ENCODE measurements at regions not wholly inside any gene's neighbourhood (a gene's known extent, or its start where the extent isn't known, plus 50 kb on each side); places are given as distances from the start of the nearest gene placed in this dataset.

- H3K9me3 ChIP-seq (ENCODE audit: low read length): no peaks in the 10 kb centered on the region
- no peak overlapping the region for H3K4me2 ChIP-seq (ENCODE audit: low read depth, low read length, poor library complexity, severe bottlenecking)
- no peak overlapping the region for H3K27ac ChIP-seq (ENCODE audit: low read length)
- no peak overlapping the region for H2AFZ ChIP-seq (ENCODE audit: low read length)
- H3K79me2 ChIP-seq (ENCODE audit: low read length): no peaks in the 10 kb centered on the region
- H3K36me3 ChIP-seq (ENCODE audit: insufficient read depth, low read length): no peaks in the 10 kb centered on the region
- H3K27me3 ChIP-seq (ENCODE audit: low read length): no peaks in the 10 kb centered on the region
- no peak overlapping the region for H3K4me3 ChIP-seq (ENCODE audit: low read length)
- no peaks in the 10 kb centered on the region for H3K9me2 ChIP-seq (replicated peaks; ENCODE audit: insufficient read depth, low read length)
- no peaks in the 10 kb centered on the region for H4K20me1 ChIP-seq (ENCODE audit: insufficient read depth, low read depth, low read length)
- no peak for DNase-seq
- no peaks in the 10 kb centered on the region for H3K4me1 ChIP-seq (ENCODE audit: low read length)
- no peak overlapping the region for H3K9ac ChIP-seq (ENCODE audit: low read length)
Observed at GRCh38 chr22:49022816-49023160, 804.9 kb downstream of the BRD1 start.

DNA sequence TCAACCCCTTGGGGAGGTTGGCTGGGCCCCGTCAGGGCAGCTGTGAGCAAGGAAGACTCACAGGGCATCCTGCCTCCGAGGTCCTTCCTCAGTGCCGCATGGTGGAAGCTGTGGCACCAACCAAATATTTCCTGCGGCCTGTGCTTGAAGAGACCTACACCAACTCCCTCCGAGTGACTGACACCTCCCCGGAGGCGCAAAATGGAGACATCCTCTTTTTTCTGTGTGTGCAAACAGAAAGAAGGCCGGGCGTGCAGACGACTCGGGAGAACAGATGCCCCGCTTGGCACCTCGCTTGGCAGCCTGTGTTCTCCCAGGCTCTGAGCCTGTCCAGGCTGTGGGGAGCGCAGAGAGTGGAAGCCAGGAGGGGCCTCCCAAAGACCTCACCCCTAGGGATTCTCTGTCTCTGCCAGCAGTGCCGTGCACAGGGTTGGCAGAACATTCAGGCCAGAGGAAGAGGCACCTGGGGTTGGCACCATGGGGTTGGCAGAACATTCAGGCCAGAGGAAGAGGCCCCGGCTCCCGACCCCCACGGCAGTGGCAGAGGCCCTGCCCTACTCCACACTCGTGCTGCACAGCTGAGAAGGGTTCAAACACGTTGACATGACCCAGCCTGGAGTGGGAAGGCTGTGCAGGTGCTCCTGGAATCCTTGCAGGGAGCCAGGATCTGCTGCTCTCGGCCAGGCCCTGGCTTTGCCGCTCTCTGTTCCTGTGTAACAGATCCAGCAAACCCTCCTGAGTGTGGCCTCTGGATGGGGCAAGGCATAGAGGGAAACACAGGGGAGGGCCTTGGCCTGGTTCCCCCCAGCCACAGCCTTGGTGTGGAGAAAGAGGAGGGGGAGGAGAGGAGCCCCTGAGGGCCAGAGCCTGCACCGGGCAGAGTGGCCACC lies 805.5 kb downstream of the BRD1 start:
- no peak for DNase-seq
- Histone ChIP-seq H3K27me3 (ENCODE audit: low read length) (no peaks in the 10 kb centered on the region), H3K9me3 (ENCODE audit: low read length) (no peaks in the 10 kb centered on the region), H3K79me2 (ENCODE audit: low read length) (no peaks in the 10 kb centered on the region), H3K27ac (ENCODE audit: low read length) (no peak overlapping the region), H3K9me2 (replicated peaks; ENCODE audit: insufficient read depth, low read length) (no peaks in the 10 kb centered on the region), H3K9ac (ENCODE audit: low read length) (no peak overlapping the region), H4K20me1 (ENCODE audit: insufficient read depth, low read depth, low read length) (no peaks in the 10 kb centered on the region), H3K4me2 (ENCODE audit: low read depth, low read length, poor library complexity, severe bottlenecking) (no peak overlapping the region), H3K4me1 (ENCODE audit: low read length) (no peaks in the 10 kb centered on the region), H3K36me3 (ENCODE audit: insufficient read depth, low read length) (no peaks in the 10 kb centered on the region), H3K4me3 (ENCODE audit: low read length) (no peak overlapping the region), H2AFZ (ENCODE audit: low read length) (no peak overlapping the region)

DNA sequence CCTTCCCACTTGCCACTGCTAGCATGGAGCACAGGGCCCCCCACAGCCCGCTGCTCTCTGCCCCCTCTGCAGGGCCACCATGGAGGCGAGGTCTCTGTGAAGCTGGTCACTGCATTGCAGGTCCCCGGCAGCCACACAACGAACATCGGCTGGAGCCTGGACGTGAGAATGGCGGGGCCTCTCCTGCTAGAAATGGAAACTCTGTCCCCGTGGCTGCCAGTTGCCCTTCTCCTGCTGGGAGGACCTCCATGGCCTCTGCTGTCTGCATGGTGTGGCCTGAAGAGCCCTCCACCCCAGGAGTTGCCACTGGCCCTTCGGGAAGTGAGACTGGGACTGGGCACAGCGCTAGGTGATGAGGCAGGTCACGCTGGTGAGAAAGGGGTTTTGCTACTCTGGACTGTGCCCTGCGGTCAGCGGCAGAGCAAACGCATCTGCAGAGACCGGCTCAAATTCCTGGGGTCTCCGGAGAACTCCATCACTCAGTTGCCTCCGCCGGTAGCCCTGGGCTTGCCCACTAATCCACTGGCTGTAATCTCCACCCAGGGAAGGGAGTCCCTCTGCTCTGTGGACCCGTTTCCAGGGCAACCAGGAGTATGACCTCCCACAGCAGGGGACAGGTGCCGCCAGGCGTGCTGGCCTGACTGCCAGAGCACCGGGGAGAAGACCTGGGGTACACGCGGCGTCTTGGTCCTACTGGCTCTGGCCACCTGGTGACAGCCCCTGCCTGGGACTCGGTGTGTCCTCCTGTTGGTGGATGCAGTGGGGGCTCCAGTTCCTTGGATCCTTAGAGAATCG lies 806.3 kb downstream of the BRD1 start:
- Histone ChIP-seq H3K27me3 (ENCODE audit: low read length) (no peaks in the 10 kb centered on the region), H3K79me2 (ENCODE audit: low read length) (no peaks in the 10 kb centered on the region), H3K9me3 (ENCODE audit: low read length) (no peaks in the 10 kb centered on the region), H3K9ac (ENCODE audit: low read length) (no peak overlapping the region), H3K36me3 (ENCODE audit: insufficient read depth, low read length) (no peaks in the 10 kb centered on the region), H3K27ac (ENCODE audit: low read length) (no peak overlapping the region), H3K4me3 (ENCODE audit: low read length) (no peak overlapping the region), H2AFZ (ENCODE audit: low read length) (no peak overlapping the region), H3K9me2 (replicated peaks; ENCODE audit: insufficient read depth, low read length) (no peaks in the 10 kb centered on the region), H3K4me2 (ENCODE audit: low read depth, low read length, poor library complexity, severe bottlenecking) (no peak overlapping the region), H3K4me1 (ENCODE audit: low read length) (no peaks in the 10 kb centered on the region), H4K20me1 (ENCODE audit: insufficient read depth, low read depth, low read length) (no peaks in the 10 kb centered on the region)
- no peak for DNase-seq

GRCh38 chr22:49019737-49020713 lies 807.6 kb downstream of the BRD1 start:
- H3K4me3 ChIP-seq (ENCODE audit: low read length): no peak overlapping the region
- H3K27ac ChIP-seq (ENCODE audit: low read length): no peak overlapping the region
- H3K4me2 ChIP-seq (ENCODE audit: low read depth, low read length, poor library complexity, severe bottlenecking): no peak overlapping the region
- H3K9me2 ChIP-seq (replicated peaks; ENCODE audit: insufficient read depth, low read length): no peaks in the 10 kb centered on the region
- no peak for DNase-seq
- no peak overlapping the region for H2AFZ ChIP-seq (ENCODE audit: low read length)
- no peaks in the 10 kb centered on the region for H3K4me1 ChIP-seq (ENCODE audit: low read length)
- H3K9ac ChIP-seq (ENCODE audit: low read length): no peak overlapping the region
- H3K27me3 ChIP-seq (ENCODE audit: low read length): no peaks in the 10 kb centered on the region
- no peaks in the 10 kb centered on the region for H3K36me3 ChIP-seq (ENCODE audit: insufficient read depth, low read length)
- no peaks in the 10 kb centered on the region for H4K20me1 ChIP-seq (ENCODE audit: insufficient read depth, low read depth, low read length)
- H3K9me3 ChIP-seq (ENCODE audit: low read length): no peaks in the 10 kb centered on the region
- H3K79me2 ChIP-seq (ENCODE audit: low read length): no peaks in the 10 kb centered on the region

- no peak overlapping the region for H3K27ac ChIP-seq (ENCODE audit: low read length)
Observed at GRCh38 chr22:49018601-49019000, 809.1 kb downstream of the BRD1 start.

GRCh38 chr22:49017482-49018329 lies 810.0 kb downstream of the BRD1 start:
- no peak for DNase-seq
- Histone ChIP-seq H4K20me1 (ENCODE audit: insufficient read depth, low read depth, low read length) (no peaks in the 10 kb centered on the region), H3K4me2 (ENCODE audit: low read depth, low read length, poor library complexity, severe bottlenecking) (no peak overlapping the region), H3K27me3 (ENCODE audit: low read length) (no peaks in the 10 kb centered on the region), H3K4me3 (ENCODE audit: low read length) (no peak overlapping the region), H3K9me2 (replicated peaks; ENCODE audit: insufficient read depth, low read length) (no peaks in the 10 kb centered on the region), H3K27ac (ENCODE audit: low read length) (no peak overlapping the region), H3K79me2 (ENCODE audit: low read length) (no peaks in the 10 kb centered on the region), H3K9me3 (ENCODE audit: low read length) (no peaks in the 10 kb centered on the region), H3K9ac (ENCODE audit: low read length) (no peak overlapping the region), H2AFZ (ENCODE audit: low read length) (no peak overlapping the region), H3K4me1 (ENCODE audit: low read length) (no peaks in the 10 kb centered on the region), H3K36me3 (ENCODE audit: insufficient read depth, low read length) (no peaks in the 10 kb centered on the region)

More at GRCh38 chr22:49018601-49019000, 809.1 kb downstream of the BRD1 start:
- Histone ChIP-seq H3K4me1 (ENCODE audit: low read length) (no peaks in the 10 kb centered on the region), H3K9ac (ENCODE audit: low read length) (no peak overlapping the region), H4K20me1 (ENCODE audit: insufficient read depth, low read depth, low read length) (no peaks in the 10 kb centered on the region), H3K9me3 (ENCODE audit: low read length) (no peaks in the 10 kb centered on the region), H3K79me2 (ENCODE audit: low read length) (no peaks in the 10 kb centered on the region), H3K9me2 (replicated peaks; ENCODE audit: insufficient read depth, low read length) (no peaks in the 10 kb centered on the region), H3K27me3 (ENCODE audit: low read length) (no peaks in the 10 kb centered on the region), H3K36me3 (ENCODE audit: insufficient read depth, low read length) (no peaks in the 10 kb centered on the region), H3K4me3 (ENCODE audit: low read length) (no peak overlapping the region), H3K4me2 (ENCODE audit: low read depth, low read length, poor library complexity, severe bottlenecking) (no peak overlapping the region), H2AFZ (ENCODE audit: low read length) (no peak overlapping the region)
- no peak for DNase-seq

GRCh38 chr22:49016909-49017481 lies 810.7 kb downstream of the BRD1 start:
- DNase-seq: no peak

More at GRCh38 chr22:49016909-49017481, 810.7 kb downstream of the BRD1 start:
- no peaks in the 10 kb centered on the region for H3K4me1 ChIP-seq (ENCODE audit: low read length)
- no peaks in the 10 kb centered on the region for H3K36me3 ChIP-seq (ENCODE audit: insufficient read depth, low read length)
- H3K9me3 ChIP-seq (ENCODE audit: low read length): no peaks in the 10 kb centered on the region
- H3K9ac ChIP-seq (ENCODE audit: low read length): no peak overlapping the region
- H3K4me2 ChIP-seq (ENCODE audit: low read depth, low read length, poor library complexity, severe bottlenecking): no peak overlapping the region
- H3K79me2 ChIP-seq (ENCODE audit: low read length): no peaks in the 10 kb centered on the region
- H4K20me1 ChIP-seq (ENCODE audit: insufficient read depth, low read depth, low read length): no peaks in the 10 kb centered on the region
- no peak overlapping the region for H3K27ac ChIP-seq (ENCODE audit: low read length)
- no peaks in the 10 kb centered on the region for H3K9me2 ChIP-seq (replicated peaks; ENCODE audit: insufficient read depth, low read length)
- no peak overlapping the region for H3K4me3 ChIP-seq (ENCODE audit: low read length)
- no peaks in the 10 kb centered on the region for H3K27me3 ChIP-seq (ENCODE audit: low read length)
- H2AFZ ChIP-seq (ENCODE audit: low read length): no peak overlapping the region

Data from Karpas-422 (cell line).